HCT116 (cell line): ENCODE measurements at regions not wholly inside any gene's neighbourhood (a gene's known extent, or its start where the extent isn't known, plus 50 kb on each side); places are given as distances from the start of the nearest gene placed in this dataset.
"Not testable (repeated sequence)": the region's sequence is repeated elsewhere in the genome, so short reads cannot be mapped to it uniquely, and the experiment has no call there.

Experiments
- ATAC-seq: fragments of 200-7000 bp; cut with Tn5 transposase; 2 replicates; pipeline ENCODE4 v1.9.1; 2020; ENCODE audit warnings: mild to moderate bottlenecking, moderate library complexity
- BruUV-seq: library from RNA; stranded (reverse); fragments of 400-500 nt; replicated peaks from 2 replicates; lab custom pipeline; 2021; lab: Mats Ljungman, UMichigan
- CTCF ChIA-PET: fragments of 300-600 bp; sonication (Branson Sonifier 250); formaldehyde crosslinking; loops from one replicate; lab custom pipeline; 2021; ENCODE audit warnings: antibody characterized with exemption; lab: Charles Lee
- POLR2A ChIA-PET: fragments of 300-600, 350-600 bp; sonication (Branson Sonifier 250); formaldehyde crosslinking; loops from one replicate; lab custom pipeline; 2021; ENCODE audit warnings: antibody characterized with exemption; lab: Charles Lee
- RAD21 ChIA-PET, 2 experiments: fragments of 300-600 bp; sonication (Branson Sonifier 250); formaldehyde crosslinking; loops; one replicate each; lab custom pipeline; 2023; ENCODE audit warnings: low total read pairs in 2 of 2; ENCODE audit not compliant: uncharacterized antibody in 2 of 2, unreplicated experiment in 2 of 2, low non-redundant PET in 1 of 2; lab: Charles Lee
- DNase-seq: peaks from one replicate; pipeline ENCODE4 v3.0.0-alpha.2; 2010; ENCODE audit warnings: low read depth, low spot score
- H2AFZ ChIP-seq: fragments of 200-600 bp; shearing (Covaris generic), sonication (generic); 2 replicates; pipeline ENCODE4 v1.6.1; 2017; ENCODE audit warnings: low read depth, mixed run types, mixed read lengths, antibody characterized with exemption, low read length; ENCODE audit not compliant: poor library complexity, severe bottlenecking
- H3K27ac ChIP-seq: 2 replicates; pipeline ENCODE4 v1.5.1; 2012; ENCODE audit warnings: low read depth, low read length
- H3K27me3 ChIP-seq: fragments of 200-600 bp; sonication (generic); 2 replicates; pipeline ENCODE4 v1.6.1; 2016; ENCODE audit warnings: mixed run types, low read length, mixed read lengths; ENCODE audit not compliant: insufficient read depth
- H3K36me3 ChIP-seq, 2 experiments: fragments of 200-500 bp in 1 of 2; fragments of 200-600 bp in 1 of 2; sonication (Bioruptor generic) in 1 of 2; sonication (generic) in 1 of 2; 2 replicates each; pipeline versions ENCODE4 v1.5.1 to v1.6.1; 2014 to 2016; ENCODE audit warnings: low read length in 2 of 2, inconsistent platforms in 1 of 2, mixed read lengths in 1 of 2, mixed run types in 1 of 2; ENCODE audit not compliant: insufficient read depth in 2 of 2, control insufficient read depth in 1 of 2
- H3K4me1 ChIP-seq, 2 experiments: fragments of 200-600 bp in 1 of 2; sonication (generic) in 1 of 2; 2 replicates each; pipeline versions ENCODE4 v1.5.1 to v1.6.1; 2012 to 2017; ENCODE audit warnings: low read length in 2 of 2, inconsistent platforms in 1 of 2, mild to moderate bottlenecking in 1 of 2, mixed read lengths in 1 of 2, mixed run types in 1 of 2, moderate library complexity in 1 of 2; ENCODE audit not compliant: insufficient read depth in 2 of 2, control insufficient read depth in 1 of 2
- H3K4me2 ChIP-seq: fragments of 200-600 bp; sonication (generic); 2 replicates; pipeline ENCODE4 v1.6.1; 2017; ENCODE audit warnings: mixed run types, low read length, mixed read lengths
- H3K4me3 ChIP-seq, 2 experiments: fragments of 200-600 bp in 1 of 2; sonication (generic) in 1 of 2; replicated peaks in 1 of 2; 2 replicates each; pipeline ENCODE4 v1.5.1; 2011 to 2016; ENCODE audit warnings: low read length in 2 of 2, control low read depth in 1 of 2, low read depth in 1 of 2, mild to moderate bottlenecking in 1 of 2, mixed read lengths in 1 of 2, mixed run types in 1 of 2
- H3K79me2 ChIP-seq: fragments of 200-600 bp; sonication (generic); 2 replicates; pipeline ENCODE4 v1.6.1; 2017; ENCODE audit warnings: mild to moderate bottlenecking, mixed run types, low read length, moderate library complexity, mixed read lengths; ENCODE audit not compliant: insufficient read depth
- H3K9ac ChIP-seq: fragments of 200-600 bp; sonication (generic); 2 replicates; pipeline ENCODE4 v1.6.1; 2016; ENCODE audit warnings: low read length, mixed read lengths
- H3K9me2 ChIP-seq: fragments of 200-600 bp; sonication (generic), shearing (Covaris generic); 2 replicates; pipeline ENCODE4 v1.6.1; 2017; ENCODE audit warnings: mixed run types, mild to moderate bottlenecking, moderate library complexity; ENCODE audit not compliant: insufficient read depth
- H3K9me3 ChIP-seq, 2 experiments: fragments of 200-500 bp in 1 of 2; fragments of 200-600 bp in 1 of 2; sonication (Bioruptor generic) in 1 of 2; sonication (generic) in 1 of 2; 2 replicates each; pipeline ENCODE4 v1.6.1; 2014 to 2017; ENCODE audit warnings: low read length in 2 of 2, mixed read lengths in 2 of 2, inconsistent platforms in 1 of 2, low read depth in 1 of 2, mild to moderate bottlenecking in 1 of 2, mixed run types in 1 of 2, moderate library complexity in 1 of 2; ENCODE audit not compliant: control insufficient read depth in 1 of 2, insufficient read depth in 1 of 2
- H4K20me1 ChIP-seq: fragments of 200-600 bp; sonication (generic), shearing (Covaris generic); 2 replicates; pipeline ENCODE4 v1.6.1; 2017; ENCODE audit warnings: mixed run types, mild to moderate bottlenecking, moderate library complexity; ENCODE audit not compliant: insufficient read depth
- CTCF ChIP-seq, 3 experiments: fragments of 200-600 bp in 1 of 3; sonication (generic) in 1 of 3; IDR thresholded peaks in 2 of 3; conservative IDR thresholded peaks in 1 of 3; 2 replicates each; pipeline ENCODE4 v1.5.1; 2012 to 2017; ENCODE audit warnings: low read depth in 2 of 3, low read length in 2 of 3, antibody characterized with exemption in 1 of 3, borderline replicate concordance in 1 of 3, control low read depth in 1 of 3, mild to moderate bottlenecking in 1 of 3, mixed read lengths in 1 of 3, mixed run types in 1 of 3, moderate library complexity in 1 of 3; ENCODE audit not compliant: insufficient read depth in 1 of 3
- RAD21 ChIP-seq: IDR thresholded peaks from 2 replicates; pipeline ENCODE4 v1.6.1; 2012; ENCODE audit warnings: low read depth, mild to moderate bottlenecking
- intact Hi-C: fragments of 100-400 bp; cut with micrococcal nuclease; formaldehyde crosslinking; loops from 2 replicates; pipeline ENCODE4 v1.10.0; 2022

DNA sequence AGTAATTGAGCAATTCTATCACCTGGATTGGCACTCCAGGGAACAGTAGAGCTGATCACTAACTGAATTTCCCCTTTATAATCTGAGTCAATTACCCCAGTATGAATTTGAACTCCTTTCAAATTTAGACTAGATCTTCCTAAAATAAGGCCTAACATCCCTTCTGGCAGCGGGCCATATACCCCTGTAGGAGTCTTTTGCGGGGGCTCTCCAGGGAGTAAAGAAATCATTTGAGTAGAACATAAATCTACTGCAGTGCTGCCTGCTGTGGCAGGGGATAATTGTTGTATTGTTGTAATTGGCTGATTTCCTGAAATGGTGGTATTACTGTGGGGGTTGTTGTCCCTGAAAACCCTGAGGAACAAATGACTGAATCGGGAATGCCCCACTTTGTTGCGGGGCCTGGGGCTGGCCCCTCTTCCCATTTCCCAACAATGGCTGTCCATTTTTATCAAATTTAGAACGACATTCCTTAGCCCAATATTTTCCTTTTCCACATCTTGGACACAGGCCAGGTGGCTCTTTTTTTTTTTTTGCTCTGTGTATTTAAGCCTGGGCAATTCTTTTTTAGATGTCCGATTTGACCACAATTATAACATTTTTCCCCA, 217.4 kb downstream of the ADRA2C start:
- BruUV-seq, H3K79me2 ChIP-seq, CTCF ChIA-PET, intact Hi-C loops, POLR2A ChIA-PET, H3K27ac ChIP-seq, H3K9me3 ChIP-seq, DNase-seq, H3K9ac ChIP-seq, H3K4me2 ChIP-seq, H3K36me3 ChIP-seq, H3K9me2 ChIP-seq, ATAC-seq, H4K20me1 ChIP-seq, H2AFZ ChIP-seq, H3K27me3 ChIP-seq, H3K4me3 ChIP-seq, H3K4me1 ChIP-seq: not testable (repeated sequence)
- RAD21 ChIA-PET, result interaction anchor here in 1 of 2 experiments (0.7 kb wide), 1 partner anchor 200 kb away, joined by 3 read pairs; no protein-coding TSS in a partner anchor

DNA sequence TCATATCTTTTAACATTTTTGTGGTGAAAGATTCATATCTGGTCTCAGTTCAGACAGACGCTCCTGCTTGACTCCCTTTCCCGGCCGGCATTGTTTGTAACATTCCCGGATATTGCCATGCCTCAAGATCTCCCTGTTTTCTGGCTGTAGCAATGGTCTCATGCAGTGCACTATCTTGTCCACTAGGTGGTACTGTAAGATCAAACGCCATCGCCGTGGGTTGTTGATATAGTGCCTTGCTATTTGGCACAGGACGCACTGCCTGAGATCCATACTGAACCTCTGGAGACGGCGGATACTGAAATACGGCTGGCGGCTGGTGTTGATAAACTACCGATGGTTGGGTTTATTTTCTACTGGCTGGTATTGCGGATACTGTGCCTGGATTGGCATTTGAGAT, 218.6 kb downstream of the ADRA2C start:
- H3K36me3 ChIP-seq, H3K27ac ChIP-seq, H3K27me3 ChIP-seq, H4K20me1 ChIP-seq, POLR2A ChIA-PET, H3K4me1 ChIP-seq, H2AFZ ChIP-seq, H3K4me2 ChIP-seq, H3K9me2 ChIP-seq, H3K9me3 ChIP-seq, BruUV-seq, intact Hi-C loops, H3K9ac ChIP-seq, RAD21 ChIA-PET, DNase-seq, H3K79me2 ChIP-seq, H3K4me3 ChIP-seq: not testable (repeated sequence)
- TF ChIP-seq RAD21, result peak; percentile 21; the same call in 1 of the 2 replicates
- peak in 1 of 3 experiments; percentile 10; a peak in 1 of 6 replicates for TF ChIP-seq CTCF (IDR thresholded peaks at IDR 0.05 in 2 of 3, conservative IDR thresholded peaks at IDR 0.05 in 1 of 3; ENCODE audit: borderline replicate concordance in 1 of 3, insufficient read depth in 1 of 3, low read depth in 2 of 3, low read length in 2 of 3)
- ATAC-seq, result peak; percentile 49; the same call in 1 of the 2 replicates
- CTCF ChIA-PET, result interaction anchor here (1.1 kb wide), 1 partner anchor 198 kb away, joined by 3 read pairs; no protein-coding TSS in a partner anchor

DNA sequence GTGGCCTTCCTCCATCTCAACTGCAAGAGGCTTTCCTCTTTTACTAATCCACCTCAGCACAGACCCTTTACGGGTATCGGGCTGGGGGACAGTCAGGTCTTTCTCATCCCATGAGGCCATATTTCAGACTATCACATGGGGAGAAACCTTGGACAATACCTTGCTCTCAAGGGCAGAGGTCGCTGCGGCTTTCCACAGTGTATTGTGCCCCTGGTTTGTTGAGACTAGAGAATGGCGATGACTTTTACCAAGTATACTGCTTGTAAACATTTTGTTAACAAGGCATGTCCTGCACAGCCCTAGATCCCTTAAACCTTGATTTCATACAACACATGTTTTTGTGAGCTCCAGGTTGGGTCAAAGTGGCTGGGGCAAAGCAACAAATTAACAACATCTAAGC, 220.2 kb downstream of the ADRA2C start:
- H3K27ac ChIP-seq, H3K36me3 ChIP-seq, H3K79me2 ChIP-seq, BruUV-seq, DNase-seq, H4K20me1 ChIP-seq, RAD21 ChIA-PET, ATAC-seq, H3K4me2 ChIP-seq, H3K4me1 ChIP-seq, H3K9ac ChIP-seq, H3K4me3 ChIP-seq, H3K27me3 ChIP-seq, CTCF ChIA-PET, H3K9me2 ChIP-seq, POLR2A ChIA-PET, H2AFZ ChIP-seq, H3K9me3 ChIP-seq, intact Hi-C loops: not testable (repeated sequence)

- H2AFZ ChIP-seq, intact Hi-C loops, POLR2A ChIA-PET: not testable (repeated sequence)
These were observed 229.3 kb downstream of the OTOP1 start for GRCh38 chr4:3997386-3997785.

More at GRCh38 chr4:3997386-3997785, 229.3 kb downstream of the OTOP1 start:
- H3K27me3 ChIP-seq, BruUV-seq, H3K9ac ChIP-seq, RAD21 ChIA-PET, H3K4me3 ChIP-seq, H3K4me2 ChIP-seq, H3K79me2 ChIP-seq, DNase-seq, H3K27ac ChIP-seq, H3K4me1 ChIP-seq, ATAC-seq, H3K36me3 ChIP-seq, CTCF ChIA-PET, H3K9me2 ChIP-seq, H4K20me1 ChIP-seq, H3K9me3 ChIP-seq: not testable (repeated sequence)
